ENCODE measurements at regions not wholly inside any gene's neighbourhood (a gene's known extent, or its start where the extent isn't known, plus 50 kb on each side); places are given as distances from the start of the nearest gene placed in this dataset.

DNA sequence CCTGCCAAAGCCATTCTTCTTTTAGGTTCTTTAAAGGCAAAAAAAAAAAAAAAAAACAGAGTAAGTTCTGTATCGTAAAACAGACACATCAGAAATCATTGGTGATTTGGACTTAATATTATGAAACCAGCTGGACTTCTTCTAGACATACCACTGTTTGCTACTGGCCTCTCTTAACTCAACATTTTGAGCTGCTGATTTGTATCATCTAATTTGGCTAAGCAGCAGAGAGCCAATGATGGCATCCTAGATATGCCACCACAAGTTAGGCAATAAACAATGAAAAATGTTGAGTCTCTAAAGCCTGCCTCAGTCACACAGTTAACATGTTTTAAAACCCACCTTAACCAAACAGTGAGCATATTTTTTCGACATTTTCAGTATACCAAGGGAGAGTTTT lies 1034.3 kb upstream of the NXPH2 start:
- no peak for DNase-seq

- no peak for DNase-seq
Observed at GRCh38 chr2:139813340-139813739, 1033.2 kb upstream of the NXPH2 start.

- DNase-seq = no peak
Observed at GRCh38 chr2:139805441-139805840, 1025.3 kb upstream of the NXPH2 start.

- no peak for DNase-seq
Observed at GRCh38 chr2:139798391-139798790, 1018.2 kb upstream of the NXPH2 start.

GRCh38 chr2:139790807-139791752 lies 1010.9 kb upstream of the NXPH2 start:
- peak; percentile 34 for DNase-seq

DNA sequence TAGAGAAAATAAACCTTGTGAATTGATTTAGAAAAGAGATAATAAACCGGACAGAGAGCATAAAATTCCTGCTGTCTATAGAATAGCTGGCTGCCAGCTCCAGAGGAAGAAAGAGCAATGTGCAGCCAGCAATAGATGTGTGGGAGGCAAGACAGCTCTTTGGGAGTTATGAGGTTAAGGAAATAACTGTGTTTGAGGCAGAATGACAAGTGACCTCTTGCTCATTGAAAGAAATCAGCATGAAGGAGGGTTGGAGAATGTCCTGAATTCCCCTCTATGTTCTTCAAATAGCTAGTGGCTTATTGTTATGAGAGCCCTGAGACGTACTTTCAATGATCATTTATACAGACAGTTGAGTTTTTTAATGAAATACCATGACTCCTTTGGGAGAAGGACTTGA lies 1009.9 kb upstream of the NXPH2 start:
- DNase-seq = no peak

- DNase-seq = no peak
Observed at GRCh38 chr2:139778732-139779131, 998.5 kb upstream of the NXPH2 start.

- DNase-seq = no peak
Observed at GRCh38 chr2:139773720-139774277, 993.6 kb upstream of the NXPH2 start.

- DNase-seq = no peak
Observed at GRCh38 chr2:139769633-139770032, 989.4 kb upstream of the NXPH2 start.

- no peak for DNase-seq
Observed at GRCh38 chr2:139763705-139764104, 983.5 kb upstream of the NXPH2 start.

DNA sequence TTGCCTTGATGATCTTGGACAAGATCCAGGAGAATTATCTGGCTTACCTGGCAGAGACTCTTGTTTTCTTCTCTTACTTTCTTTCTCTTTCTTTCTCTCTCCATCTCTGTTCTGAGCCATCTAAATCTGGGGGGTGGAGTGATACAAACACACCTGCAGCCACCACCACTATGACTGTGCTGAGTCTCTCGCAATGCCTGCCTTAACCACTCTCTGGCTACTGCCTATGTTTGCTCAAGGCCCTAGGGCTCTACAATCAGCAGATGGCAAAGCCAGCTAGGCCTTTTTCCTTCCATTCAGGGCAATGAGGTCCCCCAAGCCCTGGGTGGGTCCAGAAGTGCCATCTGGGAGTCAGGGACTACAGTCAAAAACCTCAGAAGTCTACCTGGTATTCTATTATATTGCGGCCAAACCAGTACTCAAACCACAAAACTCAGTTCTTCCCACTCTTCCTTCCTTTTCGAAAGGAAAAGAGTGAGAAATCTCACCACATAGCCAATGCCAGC lies 978.9 kb upstream of the NXPH2 start:
- no peak for DNase-seq

- no peak for DNase-seq
Observed at GRCh38 chr2:139746901-139747300, 966.7 kb upstream of the NXPH2 start.

DNA sequence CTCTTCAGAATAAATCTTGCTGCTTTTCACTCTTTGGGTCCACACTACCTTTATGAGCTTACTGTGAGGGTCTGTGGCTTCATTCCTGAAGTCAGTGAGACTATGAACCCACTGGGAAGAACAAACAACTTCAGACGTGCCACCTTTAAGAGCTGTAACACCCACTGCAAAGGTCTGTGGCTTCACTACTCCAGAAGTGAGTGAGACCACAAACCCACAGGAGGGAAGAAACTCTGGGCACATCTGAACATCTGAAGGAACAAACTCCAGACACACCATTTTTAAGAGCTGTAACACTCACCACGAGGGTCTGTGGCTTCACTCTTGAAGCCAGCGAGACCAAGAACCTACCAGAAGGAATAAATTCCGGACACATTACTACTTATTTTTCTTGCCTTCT lies 964.1 kb upstream of the NXPH2 start:
- no peak for DNase-seq

DNA sequence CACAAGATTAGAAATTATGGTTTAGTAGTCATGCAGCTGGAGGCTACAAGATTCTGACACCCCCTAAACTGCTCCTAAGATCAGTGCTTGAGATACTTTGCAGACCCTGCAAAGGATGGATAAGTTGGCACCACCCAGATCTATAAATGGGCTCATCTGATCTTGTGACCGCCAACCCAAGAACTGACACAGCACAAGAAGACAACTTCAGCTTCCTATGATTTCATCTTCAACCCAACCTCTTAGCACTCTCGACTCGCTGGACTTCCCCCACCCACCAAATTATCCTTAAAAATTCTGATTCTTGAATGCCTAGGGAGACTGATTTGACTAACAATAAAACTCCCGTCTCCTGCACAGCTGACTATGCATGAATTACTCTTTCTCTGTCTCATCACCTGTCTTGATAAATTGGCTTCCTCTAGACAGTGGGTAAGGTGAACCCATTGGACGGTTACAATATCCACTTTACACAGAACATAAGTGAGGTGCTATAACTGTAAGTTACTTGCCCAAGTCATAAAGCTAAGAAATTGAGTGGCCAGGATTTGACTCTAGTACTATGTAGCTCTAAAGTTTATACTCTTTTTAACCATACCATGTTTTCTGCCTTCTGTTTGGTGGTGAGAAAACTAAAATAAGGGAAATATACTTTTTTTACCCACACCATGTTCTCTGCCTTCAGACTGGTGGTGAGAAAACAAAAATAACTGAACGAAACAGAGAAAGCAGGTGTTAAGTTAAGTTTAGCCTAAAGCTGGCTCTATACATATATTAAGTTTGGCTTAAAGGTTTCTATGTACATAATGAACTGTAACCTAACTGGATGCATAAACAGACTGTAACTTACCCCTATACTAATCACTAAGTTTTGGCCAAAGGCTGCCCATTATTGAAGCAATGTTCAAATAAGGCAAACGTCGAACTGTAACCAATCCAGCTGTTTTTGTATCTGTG lies 962.3 kb upstream of the NXPH2 start:
- no peak for DNase-seq

DNA sequence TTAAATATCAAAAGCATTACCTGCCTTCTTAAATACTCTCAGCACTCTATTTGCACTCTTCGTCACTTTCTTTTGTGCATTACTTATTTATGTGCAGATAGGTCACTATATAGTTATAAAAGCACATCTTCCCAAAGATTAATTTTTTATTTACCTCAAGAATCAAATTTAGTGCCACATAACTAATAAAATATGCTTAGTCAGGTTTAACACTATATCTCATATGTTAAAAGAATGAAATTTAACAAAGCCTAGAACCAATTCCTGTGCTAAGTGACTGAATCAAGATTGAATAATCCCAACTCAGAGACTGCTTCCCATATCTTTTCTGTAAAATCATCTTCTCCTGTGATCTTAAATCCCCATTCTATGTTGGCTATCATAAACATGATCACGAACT lies 957.5 kb upstream of the NXPH2 start:
- DNase-seq = no peak

- no peak for DNase-seq
Observed at GRCh38 chr2:139730197-139730596, 950.0 kb upstream of the NXPH2 start.

- peak; percentile 20 for DNase-seq
Observed at GRCh38 chr2:139721411-139721995, 941.3 kb upstream of the NXPH2 start.

- DNase-seq = no peak
Observed at GRCh38 chr2:139720056-139720455, 939.9 kb upstream of the NXPH2 start.

DNA sequence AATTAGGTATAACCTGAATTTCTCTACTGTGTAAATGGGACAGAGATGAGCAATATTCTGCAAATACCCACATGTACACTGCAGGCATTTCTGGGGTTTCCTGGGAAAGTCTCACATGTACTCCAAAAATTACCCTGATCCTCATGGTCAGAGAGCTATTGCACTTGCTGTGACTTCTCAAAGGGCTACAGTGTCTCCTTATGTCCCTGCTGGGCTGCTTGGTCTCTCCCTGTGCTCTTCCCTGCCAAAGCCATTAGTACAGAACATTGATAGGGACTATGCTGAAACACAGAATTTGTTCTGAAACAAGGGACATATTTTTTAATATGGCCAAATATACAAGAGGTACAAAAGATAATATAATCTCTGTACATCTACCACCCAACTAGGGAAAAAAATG lies 924.4 kb upstream of the NXPH2 start:
- no peak for DNase-seq

DNA sequence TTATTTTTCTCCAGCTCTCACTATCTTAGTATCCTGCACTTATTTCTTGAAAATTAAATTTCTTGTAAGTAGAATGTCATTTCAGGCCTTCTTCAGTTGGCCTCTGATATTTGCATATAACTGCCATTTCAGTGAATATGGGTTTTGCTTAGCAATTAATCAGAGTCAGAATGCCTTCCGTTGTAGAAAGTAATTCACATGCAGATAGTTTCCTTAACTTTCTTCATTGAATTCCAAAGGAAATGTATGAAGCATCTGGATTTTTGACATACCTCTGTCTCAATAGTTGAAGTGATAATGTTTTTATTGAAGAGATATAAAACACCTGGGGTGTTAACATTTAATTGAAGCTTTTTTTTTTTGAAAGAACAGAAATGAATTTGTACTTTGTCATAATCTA lies 914.1 kb upstream of the NXPH2 start:
- no peak for DNase-seq

GRCh38 chr2:139686205-139686604 lies 906.0 kb upstream of the NXPH2 start:
- DNase-seq = no peak

DNA sequence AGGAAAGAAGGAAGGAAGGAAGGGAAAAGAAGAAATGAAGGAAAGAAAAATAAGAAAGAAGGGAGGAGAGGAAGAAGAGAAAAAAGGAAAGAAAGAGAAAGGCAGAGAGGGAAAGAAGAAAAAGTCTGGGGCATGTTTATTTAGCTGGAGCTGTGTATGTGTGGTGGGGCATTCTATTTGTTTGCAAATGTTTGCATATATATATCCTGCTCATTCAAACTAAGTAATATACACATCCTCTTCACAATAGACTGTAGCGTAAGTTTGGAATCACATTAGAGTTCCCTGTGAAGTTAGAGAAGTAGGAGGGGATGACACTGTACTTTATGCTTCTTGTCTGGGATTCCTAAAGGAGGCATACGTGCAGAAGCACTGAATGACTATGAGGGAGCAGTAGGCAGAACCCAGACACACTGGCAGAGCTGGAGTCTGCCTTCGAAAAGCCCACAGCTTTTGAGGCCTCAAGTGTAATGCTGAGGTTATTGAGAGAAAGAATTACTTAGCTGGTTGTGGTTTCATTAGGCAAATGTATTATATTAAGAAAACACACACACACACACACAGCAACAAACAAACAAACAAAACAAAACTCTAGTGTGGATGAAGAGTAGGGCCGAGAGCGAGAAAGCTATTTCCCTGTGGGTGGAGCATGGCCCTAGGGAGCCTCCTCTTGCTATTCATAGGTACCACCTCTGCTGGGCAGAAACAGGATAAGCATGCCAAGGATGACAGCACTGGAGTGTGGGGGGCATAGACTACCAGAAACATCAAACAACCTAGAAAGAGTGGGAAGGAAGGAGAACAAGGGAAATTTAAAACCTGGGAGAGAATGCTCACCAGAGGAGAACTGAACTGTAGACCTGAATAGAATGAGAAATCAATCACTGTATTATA lies 905.1 kb upstream of the NXPH2 start:
- no peak for DNase-seq

All from DMS153 (cell line).